K562 (cell line): ENCODE measurements at regions not wholly inside any gene's neighbourhood (a gene's known extent, or its start where the extent isn't known, plus 50 kb on each side); places are given as distances from the start of the nearest gene placed in this dataset. TPM values are rescaled to one million over a fixed set of nuclear protein-coding genes. Genes with fewer than 3 reads are reported as not detected.

Experiments
- small RNA-seq: library from RNA; depleted of rRNA; stranded (forward); fragments of <200 nt; gene quantifications from one replicate; pipeline ENCODE3, GENCODE V24; 2014

Small RNA genes in the stretch of these regions (small RNA-seq; reads per million reads assigned to genes)
- gene AL117339.3 (not detected), gene RNU6-1118P (not detected)
